ENCODE measurements at regions not wholly inside any gene's neighbourhood (a gene's known extent, or its start where the extent isn't known, plus 50 kb on each side); places are given as distances from the start of the nearest gene placed in this dataset.

DNA sequence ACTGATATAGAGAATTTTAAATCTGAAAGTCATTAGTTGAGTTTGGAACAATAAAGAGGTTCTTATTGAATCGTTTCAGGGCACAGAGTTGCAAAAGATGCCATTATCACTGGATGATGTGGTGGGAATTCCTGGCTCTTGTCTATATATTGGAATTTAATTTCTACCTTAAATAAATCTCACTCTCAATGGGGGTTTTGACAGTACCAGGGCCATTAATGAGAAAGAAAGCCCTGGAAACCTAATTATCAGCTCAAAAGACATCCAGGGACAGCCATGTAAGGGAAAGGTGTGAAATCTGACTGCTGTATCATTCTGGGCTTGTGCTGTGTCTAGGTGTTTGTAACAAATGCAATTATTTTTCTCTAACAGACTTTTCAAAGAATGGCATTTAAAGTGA is 285.7 kb downstream of the TBL1XR1 start:
- Histone ChIP-seq H3K4me1 (ENCODE audit: insufficient read depth, low read length) (no peaks in the 10 kb centered on the region), H3K9me3 (ENCODE audit: low read length) (no peaks in the 10 kb centered on the region), H3K4me3 (replicated peaks in 1 of 3; ENCODE audit: insufficient read depth in 1 of 3, low read depth in 2 of 3, low read length in 3 of 3) (no peak overlapping the region), H3K36me3 (replicated peaks in 1 of 2; ENCODE audit: control insufficient read depth in 1 of 2, insufficient read depth in 2 of 2, low read length in 2 of 2) (no peaks in the 10 kb centered on the region), H3K27me3 (ENCODE audit: control insufficient read depth in 1 of 2, insufficient read depth in 2 of 2, low read length in 2 of 2) (peaks cover 0 to 1% of the 10 kb centered on the region in 2 experiments; a peak in 1 of 5 replicates), H3K4me2 (ENCODE audit: low read depth, low read length) (no peak overlapping the region), H3K27ac (ENCODE audit: extremely low read length, insufficient read depth, low read length) (no peak overlapping the region), H3K79me2 (ENCODE audit: insufficient read depth, low read length) (no peaks in the 10 kb centered on the region), H3K9ac (ENCODE audit: insufficient read depth, low read depth, low read length) (no peak overlapping the region), H2AFZ (ENCODE audit: low read length) (no peak overlapping the region), H4K20me1 (ENCODE audit: insufficient read depth, low read length) (no peaks in the 10 kb centered on the region)
- WGBS (ENCODE audit: low lambda C conversion rate) = 0% methylated on average over 1 of the region's 1 CpG
- ChIA-PET POLR2A (no interaction called here), CTCF (ENCODE audit: low intra/inter-chr PET ratio, low total read pairs) (no interaction called here)
- ATAC-seq = no peak
- in situ Hi-C loops (cut with HindIII; ENCODE audit: extremely low pct_ligation_motif_present, low pct_unique_long_range_greater_than_20kb) (no loop called here), intact Hi-C loops (cut with micrococcal nuclease; ENCODE audit: unreplicated experiment) (no loop called here)
- TF ChIP-seq ZNF333 (CRISPR knock-in tag; IDR thresholded peaks at IDR 0.05; ENCODE audit: borderline replicate concordance) (no peak), SALL1 (CRISPR knock-in tag; IDR thresholded peaks at IDR 0.05) (no peak), ARNTL (CRISPR knock-in tag; IDR thresholded peaks at IDR 0.05) (no peak), TCF12 (IDR thresholded peaks at IDR 0.05) (no peak), TCF12 (CRISPR knock-in tag; IDR thresholded peaks at IDR 0.05) (no peak), SNRNP70 (IDR thresholded peaks at IDR 0.05; ENCODE audit: low read depth, low read length) (no peak), ATF1 (CRISPR knock-in tag; IDR thresholded peaks at IDR 0.05) (no peak), STAG1 (CRISPR knock-in tag; IDR thresholded peaks at IDR 0.05) (no peak), MIXL1 (CRISPR knock-in tag; IDR thresholded peaks at IDR 0.05) (no peak), TSC22D2 (CRISPR knock-in tag; IDR thresholded peaks at IDR 0.05; ENCODE audit: borderline replicate concordance) (no peak), XRCC5 (optimal IDR thresholded peaks at IDR 0.05; ENCODE audit: low read length) (no peak), RBFOX2 (IDR thresholded peaks at IDR 0.05; ENCODE audit: low read depth, low read length) (no peak), SMARCE1 (IDR thresholded peaks at IDR 0.05; ENCODE audit: borderline replicate concordance) (no peak), U2AF2 (IDR thresholded peaks at IDR 0.05; ENCODE audit: low read depth, low read length) (no peak)
- TF ChIP-seq, protein P1, sequence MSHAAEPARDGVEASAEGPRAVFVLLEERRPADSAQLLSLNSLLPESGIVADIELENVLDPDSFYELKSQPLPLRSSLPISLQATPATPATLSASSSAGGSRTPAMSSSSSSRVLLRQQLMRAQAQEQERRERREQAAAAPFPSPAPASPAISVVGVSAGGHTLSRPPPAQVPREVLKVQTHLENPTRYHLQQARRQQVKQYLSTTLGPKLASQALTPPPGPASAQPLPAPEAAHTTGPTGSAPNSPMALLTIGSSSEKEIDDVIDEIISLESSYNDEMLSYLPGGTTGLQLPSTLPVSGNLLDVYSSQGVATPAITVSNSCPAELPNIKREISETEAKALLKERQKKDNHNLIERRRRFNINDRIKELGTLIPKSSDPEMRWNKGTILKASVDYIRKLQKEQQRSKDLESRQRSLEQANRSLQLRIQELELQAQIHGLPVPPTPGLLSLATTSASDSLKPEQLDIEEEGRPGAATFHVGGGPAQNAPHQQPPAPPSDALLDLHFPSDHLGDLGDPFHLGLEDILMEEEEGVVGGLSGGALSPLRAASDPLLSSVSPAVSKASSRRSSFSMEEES (CRISPR knock-in tag; IDR thresholded peaks at IDR 0.05) = no peak
- TF ChIP-seq, protein P2, sequence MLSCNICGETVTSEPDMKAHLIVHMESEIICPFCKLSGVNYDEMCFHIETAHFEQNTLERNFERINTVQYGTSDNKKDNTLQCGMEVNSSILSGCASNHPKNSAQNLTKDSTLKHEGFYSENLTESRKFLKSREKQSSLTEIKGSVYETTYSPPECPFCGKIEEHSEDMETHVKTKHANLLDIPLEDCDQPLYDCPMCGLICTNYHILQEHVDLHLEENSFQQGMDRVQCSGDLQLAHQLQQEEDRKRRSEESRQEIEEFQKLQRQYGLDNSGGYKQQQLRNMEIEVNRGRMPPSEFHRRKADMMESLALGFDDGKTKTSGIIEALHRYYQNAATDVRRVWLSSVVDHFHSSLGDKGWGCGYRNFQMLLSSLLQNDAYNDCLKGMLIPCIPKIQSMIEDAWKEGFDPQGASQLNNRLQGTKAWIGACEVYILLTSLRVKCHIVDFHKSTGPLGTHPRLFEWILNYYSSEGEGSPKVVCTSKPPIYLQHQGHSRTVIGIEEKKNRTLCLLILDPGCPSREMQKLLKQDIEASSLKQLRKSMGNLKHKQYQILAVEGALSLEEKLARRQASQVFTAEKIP (CRISPR knock-in tag; IDR thresholded peaks at IDR 0.05; ENCODE audit: borderline replicate concordance) = no peak
- TF ChIP-seq, protein P3, sequence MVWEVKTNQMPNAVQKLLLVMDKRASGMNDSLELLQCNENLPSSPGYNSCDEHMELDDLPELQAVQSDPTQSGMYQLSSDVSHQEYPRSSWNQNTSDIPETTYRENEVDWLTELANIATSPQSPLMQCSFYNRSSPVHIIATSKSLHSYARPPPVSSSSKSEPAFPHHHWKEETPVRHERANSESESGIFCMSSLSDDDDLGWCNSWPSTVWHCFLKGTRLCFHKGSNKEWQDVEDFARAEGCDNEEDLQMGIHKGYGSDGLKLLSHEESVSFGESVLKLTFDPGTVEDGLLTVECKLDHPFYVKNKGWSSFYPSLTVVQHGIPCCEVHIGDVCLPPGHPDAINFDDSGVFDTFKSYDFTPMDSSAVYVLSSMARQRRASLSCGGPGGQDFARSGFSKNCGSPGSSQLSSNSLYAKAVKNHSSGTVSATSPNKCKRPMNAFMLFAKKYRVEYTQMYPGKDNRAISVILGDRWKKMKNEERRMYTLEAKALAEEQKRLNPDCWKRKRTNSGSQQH (CRISPR knock-in tag; IDR thresholded peaks at IDR 0.05; ENCODE audit: low read depth) = no peak
- no peak for FAIRE-seq
- BruUV-seq (replicated peaks) = no TSS peak
- DNase-seq (ENCODE audit: low spot score) = no peak
